K562 (cell line): ENCODE measurements at regions not wholly inside any gene's neighbourhood (a gene's known extent, or its start where the extent isn't known, plus 50 kb on each side); places are given as distances from the start of the nearest gene placed in this dataset.
A peak's percentile ranks its signal among the peaks of the same experiment; 100 is the strongest.

Experiments used
- ATAC-seq: fragments of 200-7000 bp; cut with Tn5 transposase; 3 replicates; pipeline ENCODE4 v1.9.1; 2020; ENCODE audit warnings: moderate library complexity
- BruUV-seq: library from RNA; stranded (reverse); fragments of 400-500 nt; replicated peaks from 2 replicates; lab custom pipeline; 2021; lab: Mats Ljungman, UMichigan
- CTCF ChIA-PET: fragments of 300-600 bp; formaldehyde crosslinking; extraction: SDS; loops from one replicate; lab custom pipeline; 2021; ENCODE audit warnings: low intra/inter-chr PET ratio; lab: Yijun Ruan, JAX
- POLR2A ChIA-PET: fragments of 300-600, 350-650 bp; sonication (Branson Sonifier 250); formaldehyde crosslinking; extraction: SDS; loops from one replicate; lab custom pipeline; 2021; ENCODE audit warnings: antibody characterized with exemption, inconsistent platforms; lab: Yijun Ruan, JAX
- DNase-seq, 4 experiments: peaks; one replicate each; pipeline versions ENCODE4 v3.0.0 to v3.0.0-alpha.2; 2011 to 2018; ENCODE audit warnings: low spot score in 3 of 4, mixed read lengths in 3 of 4; ENCODE audit errors: extremely low read depth in 1 of 4
- FAIRE-seq: peaks from 2 replicates; lab custom pipeline; 2011; peaks lifted over from hg19 to GRCh38; lab: Jason Lieb, UNC
- H2AFZ ChIP-seq: 2 replicates; pipeline ENCODE4 v1.6.0; 2011; ENCODE audit warnings: low read depth, low read length, control low read depth, inconsistent platforms
- H3K27ac ChIP-seq: fragments of 200-600 bp; 3 replicates; pipeline ENCODE4 v1.8.0; 2011; ENCODE audit warnings: low read depth, mild to moderate bottlenecking, control low read depth, inconsistent platforms, low read length, moderate library complexity, mixed read lengths; ENCODE audit errors: extremely low read depth
- H3K27me3 ChIP-seq, 2 experiments: fragments of 300-600 bp in 1 of 2; 2 replicates in 1 of 2; 3 replicates in 1 of 2; pipeline versions ENCODE4 v1.6.0 to v1.8.0; 2011; ENCODE audit warnings: inconsistent platforms in 2 of 2, low read length in 2 of 2, mild to moderate bottlenecking in 1 of 2, mixed read lengths in 1 of 2, moderate library complexity in 1 of 2; ENCODE audit not compliant: control insufficient read depth in 2 of 2, insufficient read depth in 2 of 2
- H3K36me3 ChIP-seq: fragments of 300-600 bp; 3 replicates; pipeline ENCODE4 v1.8.0; 2011; ENCODE audit warnings: mild to moderate bottlenecking, low read length, inconsistent platforms; ENCODE audit not compliant: control insufficient read depth, insufficient read depth
- H3K4me1 ChIP-seq, 2 experiments: fragments of 200-600 bp in 1 of 2; replicated peaks in 1 of 2; 2 replicates in 1 of 2; 3 replicates in 1 of 2; pipeline versions ENCODE4 v1.5.1 to v1.8.0; 2011; ENCODE audit warnings: inconsistent platforms in 2 of 2, low read length in 2 of 2, mild to moderate bottlenecking in 1 of 2, mixed read lengths in 1 of 2, moderate library complexity in 1 of 2; ENCODE audit not compliant: control insufficient read depth in 2 of 2, insufficient read depth in 2 of 2
- H3K4me2 ChIP-seq: 2 replicates; pipeline ENCODE4 v1.6.1; 2011; ENCODE audit warnings: low read length, control low read depth, inconsistent platforms, mixed read lengths; ENCODE audit not compliant: insufficient read depth
- H3K4me3 ChIP-seq: fragments of 200-600 bp; sonication (generic), shearing (Covaris generic); 2 replicates; pipeline ENCODE4 v1.5.1; 2016; ENCODE audit warnings: control low read depth, inconsistent platforms
- H3K79me2 ChIP-seq: fragments of 200-600 bp; 3 replicates; pipeline ENCODE4 v1.8.0; 2011; ENCODE audit warnings: low read length, inconsistent platforms; ENCODE audit not compliant: control insufficient read depth, insufficient read depth
- H3K9ac ChIP-seq, 2 experiments: 2 replicates each; pipeline versions ENCODE4 v1.6.0 to v1.6.1; 2011; ENCODE audit warnings: low read depth in 2 of 2, low read length in 2 of 2, control low read depth in 1 of 2, inconsistent platforms in 1 of 2, mild to moderate bottlenecking in 1 of 2, mixed read lengths in 1 of 2; ENCODE audit not compliant: insufficient read depth in 1 of 2
- H3K9me1 ChIP-seq: one replicate; pipeline ENCODE4 v1.6.0; 2011; ENCODE audit warnings: inconsistent platforms, mild to moderate bottlenecking, low read length, moderate library complexity; ENCODE audit not compliant: control insufficient read depth, insufficient read depth
- H3K9me3 ChIP-seq: replicated peaks from 2 replicates; pipeline ENCODE4 v1.5.1; 2011; ENCODE audit warnings: low read depth, low read length, inconsistent platforms; ENCODE audit not compliant: control insufficient read depth, insufficient read depth
- H4K20me1 ChIP-seq: replicated peaks from 2 replicates; pipeline ENCODE4 v1.6.1; 2011; ENCODE audit warnings: low read length, inconsistent platforms, mixed read lengths; ENCODE audit not compliant: control insufficient read depth, insufficient read depth
- ADNP ChIP-seq: fragments of 200-800 bp; sonication (Bioruptor generic); IDR thresholded peaks from 2 replicates; pipeline ENCODE4 v1.6.1; 2016; ENCODE audit warnings: missing genetic modification characterization, missing compliant biosample characterization
- BRF2 ChIP-seq: IDR thresholded peaks from 3 replicates; pipeline ENCODE4 v1.6.1; 2011; ENCODE audit warnings: borderline replicate concordance, mild to moderate bottlenecking; ENCODE audit not compliant: insufficient read length, insufficient read depth
- CHD4 ChIP-seq: fragments of 200-600 bp; sonication (generic); IDR thresholded peaks from 3 replicates; pipeline ENCODE4 v1.6.1; 2012; ENCODE audit warnings: low read depth, mild to moderate bottlenecking, mixed read lengths, low read length, inconsistent platforms; ENCODE audit not compliant: insufficient read depth, insufficient replicate concordance, poor library complexity, severe bottlenecking
- HMBOX1 ChIP-seq: sonication (generic); IDR thresholded peaks from 2 replicates; pipeline ENCODE4 v1.6.1; 2016
- NEUROD1 ChIP-seq: fragments of 150-350 bp; IDR thresholded peaks from 2 replicates; pipeline ENCODE4 v1.6.1; 2014; ENCODE audit warnings: borderline replicate concordance, low read length, low read depth; ENCODE audit not compliant: partially characterized antibody
- NFIC ChIP-seq: fragments of 450-650 bp; IDR thresholded peaks from 2 replicates; pipeline ENCODE4 v1.6.1; 2017; ENCODE audit warnings: mild to moderate bottlenecking, inconsistent platforms
- SPI1 ChIP-seq: IDR thresholded peaks from 2 replicates; pipeline ENCODE4 v1.6.1; 2011; ENCODE audit warnings: low read depth, low read length, control low read depth, borderline replicate concordance
- ZBTB5 ChIP-seq: fragments of 450-650 bp; IDR thresholded peaks from 2 replicates; pipeline ENCODE4 v1.6.1; 2017; ENCODE audit warnings: antibody characterized with exemption
- ZNF324 ChIP-seq: fragments of 250-450 bp; sonication (Bioruptor Pico); IDR thresholded peaks from 2 replicates; pipeline ENCODE4 v1.4.0; 2020; ENCODE audit warnings: mild to moderate bottlenecking
- WGBS: fragments of 100-300 bp; shearing (Covaris generic); methylation state at CpG from one replicate; pipeline ENCODE4 v1.1.6; 2016; ENCODE audit warnings: low coverage, mixed read lengths; ENCODE audit not compliant: insufficient coverage; ENCODE audit errors: missing lambda C conversion rate; 5-methylcytosine and 5-hydroxymethylcytosine counted together
- in situ Hi-C: fragments of 300-500 bp; cut with MboI; formaldehyde crosslinking; loops from 4 replicates; pipeline ENCODE4 v1.15.0; 2018; ENCODE audit warnings: inconsistent platforms, mixed read lengths
- intact Hi-C: fragments of 100-400 bp; cut with micrococcal nuclease; formaldehyde crosslinking; loops from 2 replicates; pipeline ENCODE4 v1.14.2; 2022

GRCh38 chr3:71934520-71935270 is 149.7 kb upstream of the PROK2 start:
- H3K9me1 ChIP-seq: no peaks in the 10 kb centered on the region
- H3K4me3 ChIP-seq: no peak overlapping the region
- H4K20me1 ChIP-seq: no peaks in the 10 kb centered on the region
- intact Hi-C loops: loop anchor here (5.0 kb wide), 1 partner anchor 57 kb away; no protein-coding TSS in a partner anchor
- peaks cover 0 to 5% of the 10 kb centered on the region in 2 experiments; a peak in 2 of 5 replicates for H3K4me1 ChIP-seq
- BruUV-seq: no TSS peak
- TF ChIP-seq BRF2 (no peak), NFIC (0 out of 2 replicates have a peak, but pooled peaks have one; percentile 32)
- no peak overlapping the region for H2AFZ ChIP-seq
- H3K9ac ChIP-seq: no peak overlapping the region
- WGBS: 12% methylated on average over 11 of the region's 11 CpGs
- no peak overlapping the region for H3K4me2 ChIP-seq
- ChIA-PET POLR2A (no interaction called here), CTCF (no interaction called here)
- DNase-seq (no peak), FAIRE-seq (no peak), ATAC-seq (no peak)
- H3K9me3 ChIP-seq: no peaks in the 10 kb centered on the region; the same call in 1 of the 2 replicates
- in situ Hi-C loops: no loop called here
- no peaks in the 10 kb centered on the region for H3K36me3 ChIP-seq
- no peak overlapping the region for H3K27ac ChIP-seq
- H3K79me2 ChIP-seq: no peaks in the 10 kb centered on the region
- H3K27me3 ChIP-seq: peaks cover 10 to 40% of the 10 kb centered on the region in 2 experiments; a peak in 4 of 5 replicates

GRCh38 chr3:71931922-71932321 is 147.0 kb upstream of the PROK2 start:
- no peak for ATAC-seq
- Histone ChIP-seq H3K27me3 (peaks cover 9 to 35% of the 10 kb centered on the region in 2 experiments; a peak in 4 of 5 replicates), H3K9me3 (no peaks in the 10 kb centered on the region; the same call in 1 of the 2 replicates), H3K79me2 (no peaks in the 10 kb centered on the region), H3K9me1 (no peaks in the 10 kb centered on the region), H4K20me1 (no peaks in the 10 kb centered on the region), H3K27ac (no peak overlapping the region), H3K36me3 (no peaks in the 10 kb centered on the region), H3K4me1 (peaks cover 4 to 21% of the 10 kb centered on the region in 2 experiments), H3K9ac (no peak overlapping the region), H2AFZ (no peak overlapping the region), H3K4me3 (no peak overlapping the region), H3K4me2 (no peak overlapping the region)
- ChIA-PET POLR2A (interaction anchor here (0.6 to 0.7 kb wide), 2 partner anchors 10 to 341 kb away, joined by 3 read pairs; no protein-coding TSS in a partner anchor), CTCF (no interaction called here)
- no peak for DNase-seq
- intact Hi-C loops (loop anchor here (5.0 kb wide), 1 partner anchor 55 kb away; no protein-coding TSS in a partner anchor), in situ Hi-C loops (no loop called here)
- FAIRE-seq: no peak
- 13% methylated on average over 5 of the region's 5 CpGs for WGBS
- BruUV-seq: no TSS peak
- TF ChIP-seq NEUROD1: no peak
- no peak for TF ChIP-seq ZBTB5
- TF ChIP-seq ZNF324: no peak
- no peak for TF ChIP-seq CHD4
- no peak for TF ChIP-seq SPI1
- TF ChIP-seq HMBOX1: no peak
- TF ChIP-seq ADNP: no peak
